ENCODE measurements at regions not wholly inside any gene's neighbourhood (a gene's known extent, or its start where the extent isn't known, plus 50 kb on each side); places are given as distances from the start of the nearest gene placed in this dataset.
A peak's percentile ranks its signal among the peaks of the same experiment; 100 is the strongest.

GRCh38 chr7:96596120-96596826, 113.4 kb downstream of the SEM1 start:
- peaks cover 2 to 7% of the 10 kb centered on the region in 2 experiments for H3K27me3 ChIP-seq (ENCODE audit: control insufficient read depth in 2 of 2, insufficient read depth in 2 of 2, low read length in 2 of 2)

More at GRCh38 chr7:96596120-96596826, 113.4 kb downstream of the SEM1 start:
- Histone ChIP-seq H2AFZ (ENCODE audit: low read depth, low read length) (no peak overlapping the region), H3K27ac (ENCODE audit: insufficient read depth, low read depth, low read length) (no peak overlapping the region), H3K4me2 (ENCODE audit: insufficient read depth, low read length) (no peak overlapping the region), H3K36me3 (ENCODE audit: control insufficient read depth in 2 of 2, extremely low read depth in 1 of 2, insufficient read depth in 2 of 2, low read length in 2 of 2) (no peaks in the 10 kb centered on the region), H3K9me3 (replicated peaks; ENCODE audit: control insufficient read depth, insufficient read depth, low read length) (no peaks in the 10 kb centered on the region), H3K9me1 (replicated peaks; ENCODE audit: control insufficient read depth, extremely low read depth, insufficient read depth, low read length) (no peaks in the 10 kb centered on the region), H3K79me2 (ENCODE audit: control insufficient read depth, insufficient read depth, low read length) (no peaks in the 10 kb centered on the region), H3K4me1 (ENCODE audit: control insufficient read depth, extremely low read depth, insufficient read depth, low read length) (no peaks in the 10 kb centered on the region), H4K20me1 (replicated peaks; ENCODE audit: control insufficient read depth, extremely low read depth, insufficient read depth, low read length) (no peaks in the 10 kb centered on the region), H3K4me3 (replicated peaks in 1 of 3; ENCODE audit: insufficient read depth in 1 of 3, low read depth in 1 of 3, low read length in 3 of 3) (no peak overlapping the region), H3K9ac (replicated peaks; ENCODE audit: extremely low read depth, insufficient read depth, low read length) (no peak overlapping the region)
- TF ChIP-seq MYC (IDR thresholded peaks at IDR 0.05; ENCODE audit: low read depth, low read length): no peak
- peak in 1 of 2 donors; percentile 10 for TF ChIP-seq CTCF (IDR thresholded peaks at IDR 0.05; ENCODE audit: extremely low read depth in 1 of 2, insufficient read depth in 1 of 2, low read depth in 1 of 2, low read length in 2 of 2)
- intact Hi-C loops (cut with micrococcal nuclease): loop anchor here (1.0 to 5.0 kb wide), 3 partner anchors 431 to 679 kb away; no protein-coding TSS in a partner anchor
- ChIA-PET CTCF (interaction anchor here (0.8 to 4.8 kb wide), 7 partner anchors 79 to 521 kb away, joined by 3 to 48 read pairs (median 4); no protein-coding TSS in a partner anchor), POLR2A (no interaction called here)
- DNase-seq (ENCODE audit: low read depth, low spot score): peak; percentile 21
- dilution Hi-C loops (cut with MboI; ENCODE audit: extremely low pct_ligation_motif_present, low sequenced_read_pairs): no loop called here
- no TSS peak for BruUV-seq (replicated peaks)
- FAIRE-seq: no peak
